GM13977 (cell line): ENCODE measurements at regions not wholly inside any gene's neighbourhood (a gene's known extent, or its start where the extent isn't known, plus 50 kb on each side); places are given as distances from the start of the nearest gene placed in this dataset.

Source experiments
- DNase-seq: peaks from one replicate; pipeline ENCODE4 v3.0.0; 2012; ENCODE audit warnings: low spot score
- CTCF ChIP-seq: IDR thresholded peaks from 2 replicates; pipeline ENCODE4 v1.5.1; 2012; ENCODE audit warnings: mild to moderate bottlenecking, control low read depth; ENCODE audit not compliant: insufficient read depth; ENCODE audit errors: extremely low read depth, missing control alignments
- in situ Hi-C: fragments of 300-500 bp; cut with MboI; formaldehyde crosslinking; loops from one replicate; pipeline ENCODE4 v1.12.0; 2022; ENCODE audit warnings: low sequenced_read_pairs, low pct_unique_long_range_greater_than_20kb, mixed read lengths, inconsistent platforms; ENCODE audit not compliant: unreplicated experiment

- in situ Hi-C loops, result no loop called here
- TF ChIP-seq CTCF, result no peak
- no peak for DNase-seq
These were observed 349.6 kb downstream of the LMO4 start for GRCh38 chr1:87678266-87678665.

- in situ Hi-C loops, result no loop called here
- DNase-seq, result no peak
- TF ChIP-seq CTCF, result no peak
These were observed 353.9 kb downstream of the LMO4 start for GRCh38 chr1:87682565-87682964.

GRCh38 chr1:87683196-87683956, 354.7 kb downstream of the LMO4 start:
- TF ChIP-seq CTCF, result no peak
- no peak for DNase-seq
- in situ Hi-C loops, result no loop called here

GRCh38 chr1:87684194-87684593, 355.5 kb downstream of the LMO4 start:
- DNase-seq, result no peak
- no peak for TF ChIP-seq CTCF
- in situ Hi-C loops, result no loop called here

- no peak for DNase-seq
- in situ Hi-C loops, result no loop called here
- TF ChIP-seq CTCF, result no peak
These were observed 356.1 kb downstream of the LMO4 start for GRCh38 chr1:87684713-87685205.

- no peak for TF ChIP-seq CTCF
- no peak for DNase-seq
These were observed 356.8 kb downstream of the LMO4 start for GRCh38 chr1:87685311-87686135.

More at GRCh38 chr1:87685311-87686135, 356.8 kb downstream of the LMO4 start:
- in situ Hi-C loops, result no loop called here
